SK-N-SH (cell line): ENCODE measurements at regions not wholly inside any gene's neighbourhood (a gene's known extent, or its start where the extent isn't known, plus 50 kb on each side); places are given as distances from the start of the nearest gene placed in this dataset.

Source experiments
- CTCF ChIA-PET: fragments of 300-600, 350-600 bp; formaldehyde crosslinking; extraction: SDS; loops from one replicate; lab custom pipeline; 2021; lab: Yijun Ruan, JAX
- POLR2A ChIA-PET: fragments of 350-600 bp; sonication (Branson Sonifier 250); formaldehyde crosslinking; extraction: SDS; loops from one replicate; lab custom pipeline; 2020; ENCODE audit warnings: antibody characterized with exemption, inconsistent platforms; lab: Yijun Ruan, JAX
- DNase-seq: peaks from one replicate; pipeline ENCODE4 v3.0.0; 2012
- H2AFZ ChIP-seq: fragments of 200-600 bp; sonication (generic); 2 replicates; pipeline ENCODE4 v1.8.1; 2016; ENCODE audit warnings: antibody characterized with exemption, mild to moderate bottlenecking, low read depth
- H3F3A ChIP-seq: fragments of 200-600 bp; sonication (generic); replicated peaks from 2 replicates; pipeline ENCODE3; 2016; ENCODE audit warnings: antibody characterized with exemption, mild to moderate bottlenecking; ENCODE audit not compliant: insufficient read depth
- H3K27ac ChIP-seq, 2 experiments: fragments of 200-500 bp in 1 of 2; fragments of 200-600 bp in 1 of 2; sonication (Bioruptor generic) in 1 of 2; sonication (generic), shearing (Covaris generic) in 1 of 2; 2 replicates each; pipeline versions ENCODE4 v1.5.1 to v1.6.1; 2014 to 2016; ENCODE audit warnings: low read depth in 2 of 2, inconsistent platforms in 1 of 2, low read length in 1 of 2, mild to moderate bottlenecking in 1 of 2, mixed read lengths in 1 of 2
- H3K27me3 ChIP-seq: fragments of 200-600 bp; sonication (generic), shearing (Covaris generic); 2 replicates; pipeline ENCODE4 v1.6.1; 2016; ENCODE audit warnings: mixed run types; ENCODE audit not compliant: insufficient read depth
- H3K36me3 ChIP-seq, 2 experiments: fragments of 200-500 bp in 1 of 2; fragments of 200-600 bp in 1 of 2; sonication (Bioruptor generic) in 1 of 2; sonication (generic) in 1 of 2; replicated peaks in 1 of 2; 2 replicates each; pipeline versions ENCODE3 to v1.5.1; 2014 to 2016; ENCODE audit warnings: low read length in 1 of 2, mild to moderate bottlenecking in 1 of 2; ENCODE audit not compliant: insufficient read depth in 2 of 2, control insufficient read depth in 1 of 2
- H3K4me1 ChIP-seq, 2 experiments: fragments of 200-500 bp in 1 of 2; fragments of 200-600 bp in 1 of 2; sonication (Bioruptor generic) in 1 of 2; sonication (generic), shearing (Covaris generic) in 1 of 2; 2 replicates each; pipeline versions ENCODE4 v1.5.1 to v1.6.1; 2014 to 2016; ENCODE audit warnings: low read depth in 1 of 2, low read length in 1 of 2, mixed run types in 1 of 2; ENCODE audit not compliant: insufficient read depth in 2 of 2, control insufficient read depth in 1 of 2
- H3K4me2 ChIP-seq: fragments of 200-600 bp; sonication (generic), shearing (Covaris generic); 2 replicates; pipeline ENCODE4 v1.6.1; 2017; ENCODE audit warnings: mixed run types
- H3K4me3 ChIP-seq, 2 experiments: fragments of 200-500 bp in 1 of 2; fragments of 200-600 bp in 1 of 2; sonication (Bioruptor generic) in 1 of 2; sonication (generic), shearing (Covaris generic) in 1 of 2; 2 replicates each; pipeline versions ENCODE4 v1.5.1 to v1.8.1; 2014 to 2016; ENCODE audit warnings: low read depth in 2 of 2, inconsistent platforms in 1 of 2, low read length in 1 of 2, mild to moderate bottlenecking in 1 of 2, mixed read lengths in 1 of 2, moderate library complexity in 1 of 2
- H3K79me2 ChIP-seq: fragments of 200-600 bp; sonication (generic); 2 replicates; pipeline ENCODE4 v1.8.1; 2017; ENCODE audit warnings: mild to moderate bottlenecking; ENCODE audit not compliant: insufficient read depth
- H3K9ac ChIP-seq: fragments of 200-600 bp; sonication (generic); 2 replicates; pipeline ENCODE4 v1.6.1; 2017; ENCODE audit warnings: mixed run types
- H3K9me2 ChIP-seq: fragments of 200-600 bp; sonication (generic); 2 replicates; pipeline ENCODE4 v1.6.1; 2017; ENCODE audit warnings: mixed run types
- H3K9me3 ChIP-seq: fragments of 200-600 bp; sonication (generic); 2 replicates; pipeline ENCODE4 v1.6.1; 2017; ENCODE audit warnings: mixed run types, mild to moderate bottlenecking, moderate library complexity
- H4K20me1 ChIP-seq: fragments of 200-600 bp; sonication (generic); 2 replicates; pipeline ENCODE4 v1.6.1; 2017; ENCODE audit warnings: mild to moderate bottlenecking, mixed run types; ENCODE audit not compliant: insufficient read depth
- CHD2 ChIP-seq: fragments of 150-350 bp; IDR thresholded peaks from 2 replicates; pipeline ENCODE4 v1.6.1; 2018; ENCODE audit warnings: low read length; ENCODE audit not compliant: partially characterized antibody
- ELF1 ChIP-seq: IDR thresholded peaks from 2 replicates; pipeline ENCODE4 v1.4.0; 2012
- FOXJ3 ChIP-seq: sonication (generic); formaldehyde crosslinking; IDR thresholded peaks from 2 replicates; pipeline ENCODE4 v1.5.1; 2020; ENCODE audit warnings: mild to moderate bottlenecking, missing genetic modification reagents
- GABPA ChIP-seq: IDR thresholded peaks from 2 replicates; pipeline ENCODE4 v1.4.0; 2012; ENCODE audit warnings: low read depth, mild to moderate bottlenecking
- RCOR1 ChIP-seq: fragments of 150-350 bp; IDR thresholded peaks from 2 replicates; pipeline ENCODE4 v1.6.1; 2017; ENCODE audit warnings: antibody characterized with exemption, low read length
- RXRA ChIP-seq: IDR thresholded peaks from 2 replicates; pipeline ENCODE4 v1.4.0; 2012; ENCODE audit warnings: low read depth, mild to moderate bottlenecking, borderline replicate concordance
- SIN3A ChIP-seq: IDR thresholded peaks from 2 replicates; pipeline ENCODE4 v1.6.1; 2012; ENCODE audit warnings: low read depth, mild to moderate bottlenecking, low read length, moderate library complexity, borderline replicate concordance
- SMC3 ChIP-seq: IDR thresholded peaks from 2 replicates; pipeline ENCODE4 v1.6.1; 2012; ENCODE audit warnings: low read depth, low read length, improper control_type of control experiment
- TCF12 ChIP-seq: IDR thresholded peaks from 2 replicates; pipeline ENCODE4 v1.4.0; 2012
- TEAD4 ChIP-seq: IDR thresholded peaks from 2 replicates; pipeline ENCODE4 v1.4.0; 2012; ENCODE audit warnings: mild to moderate bottlenecking, borderline replicate concordance; ENCODE audit not compliant: insufficient read depth
- WGBS: methylation state at CpG from one replicate; pipeline ENCODE4 v1.1.6; 2017; ENCODE audit warnings: low lambda C conversion rate; 5-methylcytosine and 5-hydroxymethylcytosine counted together
- TF ChIP-seq, protein P1 (sequence below): IDR thresholded peaks from 2 replicates; pipeline ENCODE4; 2012
- TF ChIP-seq, protein P2 (sequence below): IDR thresholded peaks from 2 replicates; pipeline ENCODE4 v1.6.1; 2012; ENCODE audit warnings: mild to moderate bottlenecking, low read depth, low read length, moderate library complexity
- TF ChIP-seq, protein P3 (sequence below): fragments of 150-350 bp; IDR thresholded peaks from 2 replicates; pipeline ENCODE4 v1.6.1; 2017; ENCODE audit warnings: antibody characterized with exemption, low read length, low read depth, borderline replicate concordance
- TF ChIP-seq, protein P4 (sequence below): IDR thresholded peaks from 2 replicates; pipeline ENCODE4 v1.4.0; 2012; ENCODE audit warnings: low read depth
- TF ChIP-seq, protein P5 (sequence below): IDR thresholded peaks from 2 replicates; pipeline ENCODE4 v1.4.0; 2012; ENCODE audit warnings: low read depth, borderline replicate concordance

DNA sequence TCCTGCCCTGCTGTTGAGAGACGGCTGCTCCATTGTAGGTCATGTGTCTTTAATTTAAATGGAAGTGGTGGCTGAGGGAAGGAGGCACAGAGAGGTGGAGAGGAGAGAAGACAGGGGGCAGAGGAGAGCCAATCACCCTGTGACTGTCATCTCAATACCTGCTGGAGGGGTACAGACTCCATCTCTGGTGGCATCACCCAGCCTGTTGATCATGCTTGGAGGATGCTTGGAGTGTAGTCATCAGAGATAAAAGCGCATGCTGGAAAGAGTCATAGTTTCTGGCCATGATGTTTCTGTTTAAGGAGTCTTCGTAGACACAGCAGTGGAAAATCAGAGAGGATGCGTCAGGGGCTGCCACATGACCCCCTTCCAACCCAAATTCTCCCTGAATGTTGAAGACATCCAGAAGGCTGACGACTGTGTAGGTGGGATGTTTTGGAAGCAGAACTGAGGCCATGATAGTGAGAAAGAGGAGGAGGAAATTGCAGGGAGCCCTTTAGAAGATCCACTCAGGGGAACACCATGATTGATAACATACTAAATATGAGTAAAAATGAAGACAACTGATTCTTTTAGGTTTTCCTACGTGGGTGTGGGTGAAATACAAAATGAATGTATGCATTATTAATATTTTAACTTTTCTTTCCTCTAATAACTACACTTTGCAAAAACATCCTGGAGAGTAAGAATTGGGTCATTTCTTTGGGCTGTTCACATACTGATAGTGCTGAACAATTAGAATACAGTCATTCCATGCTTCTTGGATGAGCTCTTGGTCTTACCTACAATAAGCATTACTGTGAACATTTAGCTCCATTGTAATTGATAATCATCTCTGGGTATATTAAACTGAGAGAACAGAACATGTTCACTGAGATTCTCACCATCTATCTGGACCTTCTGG is 210.6 kb upstream of the ATP10A start:
- ChIA-PET CTCF (no interaction called here), POLR2A (no interaction called here)
- Histone ChIP-seq H3K4me3 (no peak overlapping the region), H4K20me1 (no peaks in the 10 kb centered on the region), H3K79me2 (no peaks in the 10 kb centered on the region), H3K9me3 (no peaks in the 10 kb centered on the region), H3K4me1 (no peaks in the 10 kb centered on the region), H3K27ac (no peak overlapping the region), H3K9ac (no peak overlapping the region), H3F3A (no peaks in the 10 kb centered on the region), H2AFZ (no peak overlapping the region), H3K36me3 (no peaks in the 10 kb centered on the region), H3K27me3 (no peaks in the 10 kb centered on the region), H3K4me2 (no peak overlapping the region), H3K9me2 (no peaks in the 10 kb centered on the region)
- 22% methylated on average over 6 of the region's 6 CpGs for WGBS
- no peak for TF ChIP-seq SIN3A
- no peak for TF ChIP-seq SMC3
- TF ChIP-seq, protein P1, sequence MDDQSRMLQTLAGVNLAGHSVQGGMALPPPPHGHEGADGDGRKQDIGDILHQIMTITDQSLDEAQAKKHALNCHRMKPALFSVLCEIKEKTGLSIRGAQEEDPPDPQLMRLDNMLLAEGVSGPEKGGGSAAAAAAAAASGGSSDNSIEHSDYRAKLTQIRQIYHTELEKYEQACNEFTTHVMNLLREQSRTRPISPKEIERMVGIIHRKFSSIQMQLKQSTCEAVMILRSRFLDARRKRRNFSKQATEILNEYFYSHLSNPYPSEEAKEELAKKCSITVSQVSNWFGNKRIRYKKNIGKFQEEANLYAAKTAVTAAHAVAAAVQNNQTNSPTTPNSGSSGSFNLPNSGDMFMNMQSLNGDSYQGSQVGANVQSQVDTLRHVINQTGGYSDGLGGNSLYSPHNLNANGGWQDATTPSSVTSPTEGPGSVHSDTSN: no peak
- no peak for TF ChIP-seq RXRA
- TF ChIP-seq, protein P2, sequence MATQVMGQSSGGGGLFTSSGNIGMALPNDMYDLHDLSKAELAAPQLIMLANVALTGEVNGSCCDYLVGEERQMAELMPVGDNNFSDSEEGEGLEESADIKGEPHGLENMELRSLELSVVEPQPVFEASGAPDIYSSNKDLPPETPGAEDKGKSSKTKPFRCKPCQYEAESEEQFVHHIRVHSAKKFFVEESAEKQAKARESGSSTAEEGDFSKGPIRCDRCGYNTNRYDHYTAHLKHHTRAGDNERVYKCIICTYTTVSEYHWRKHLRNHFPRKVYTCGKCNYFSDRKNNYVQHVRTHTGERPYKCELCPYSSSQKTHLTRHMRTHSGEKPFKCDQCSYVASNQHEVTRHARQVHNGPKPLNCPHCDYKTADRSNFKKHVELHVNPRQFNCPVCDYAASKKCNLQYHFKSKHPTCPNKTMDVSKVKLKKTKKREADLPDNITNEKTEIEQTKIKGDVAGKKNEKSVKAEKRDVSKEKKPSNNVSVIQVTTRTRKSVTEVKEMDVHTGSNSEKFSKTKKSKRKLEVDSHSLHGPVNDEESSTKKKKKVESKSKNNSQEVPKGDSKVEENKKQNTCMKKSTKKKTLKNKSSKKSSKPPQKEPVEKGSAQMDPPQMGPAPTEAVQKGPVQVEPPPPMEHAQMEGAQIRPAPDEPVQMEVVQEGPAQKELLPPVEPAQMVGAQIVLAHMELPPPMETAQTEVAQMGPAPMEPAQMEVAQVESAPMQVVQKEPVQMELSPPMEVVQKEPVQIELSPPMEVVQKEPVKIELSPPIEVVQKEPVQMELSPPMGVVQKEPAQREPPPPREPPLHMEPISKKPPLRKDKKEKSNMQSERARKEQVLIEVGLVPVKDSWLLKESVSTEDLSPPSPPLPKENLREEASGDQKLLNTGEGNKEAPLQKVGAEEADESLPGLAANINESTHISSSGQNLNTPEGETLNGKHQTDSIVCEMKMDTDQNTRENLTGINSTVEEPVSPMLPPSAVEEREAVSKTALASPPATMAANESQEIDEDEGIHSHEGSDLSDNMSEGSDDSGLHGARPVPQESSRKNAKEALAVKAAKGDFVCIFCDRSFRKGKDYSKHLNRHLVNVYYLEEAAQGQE: no peak
- no peak for TF ChIP-seq TCF12
- TF ChIP-seq, protein P3, sequence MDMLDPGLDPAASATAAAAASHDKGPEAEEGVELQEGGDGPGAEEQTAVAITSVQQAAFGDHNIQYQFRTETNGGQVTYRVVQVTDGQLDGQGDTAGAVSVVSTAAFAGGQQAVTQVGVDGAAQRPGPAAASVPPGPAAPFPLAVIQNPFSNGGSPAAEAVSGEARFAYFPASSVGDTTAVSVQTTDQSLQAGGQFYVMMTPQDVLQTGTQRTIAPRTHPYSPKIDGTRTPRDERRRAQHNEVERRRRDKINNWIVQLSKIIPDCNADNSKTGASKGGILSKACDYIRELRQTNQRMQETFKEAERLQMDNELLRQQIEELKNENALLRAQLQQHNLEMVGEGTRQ: no peak
- TF ChIP-seq, protein P4, sequence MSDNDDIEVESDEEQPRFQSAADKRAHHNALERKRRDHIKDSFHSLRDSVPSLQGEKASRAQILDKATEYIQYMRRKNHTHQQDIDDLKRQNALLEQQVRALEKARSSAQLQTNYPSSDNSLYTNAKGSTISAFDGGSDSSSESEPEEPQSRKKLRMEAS: no peak
- TF ChIP-seq, protein P5, sequence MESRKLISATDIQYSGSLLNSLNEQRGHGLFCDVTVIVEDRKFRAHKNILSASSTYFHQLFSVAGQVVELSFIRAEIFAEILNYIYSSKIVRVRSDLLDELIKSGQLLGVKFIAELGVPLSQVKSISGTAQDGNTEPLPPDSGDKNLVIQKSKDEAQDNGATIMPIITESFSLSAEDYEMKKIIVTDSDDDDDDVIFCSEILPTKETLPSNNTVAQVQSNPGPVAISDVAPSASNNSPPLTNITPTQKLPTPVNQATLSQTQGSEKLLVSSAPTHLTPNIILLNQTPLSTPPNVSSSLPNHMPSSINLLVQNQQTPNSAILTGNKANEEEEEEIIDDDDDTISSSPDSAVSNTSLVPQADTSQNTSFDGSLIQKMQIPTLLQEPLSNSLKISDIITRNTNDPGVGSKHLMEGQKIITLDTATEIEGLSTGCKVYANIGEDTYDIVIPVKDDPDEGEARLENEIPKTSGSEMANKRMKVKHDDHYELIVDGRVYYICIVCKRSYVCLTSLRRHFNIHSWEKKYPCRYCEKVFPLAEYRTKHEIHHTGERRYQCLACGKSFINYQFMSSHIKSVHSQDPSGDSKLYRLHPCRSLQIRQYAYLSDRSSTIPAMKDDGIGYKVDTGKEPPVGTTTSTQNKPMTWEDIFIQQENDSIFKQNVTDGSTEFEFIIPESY: no peak
- TF ChIP-seq TEAD4: no peak
- no peak for TF ChIP-seq RCOR1
- no peak for TF ChIP-seq ELF1
- no peak for TF ChIP-seq FOXJ3 (CRISPR knock-in tag)
- TF ChIP-seq CHD2: no peak
- TF ChIP-seq GABPA: no peak
- no peak for DNase-seq
